NB4 (cell line): ENCODE measurements at regions not wholly inside any gene's neighbourhood (a gene's known extent, or its start where the extent isn't known, plus 50 kb on each side); places are given as distances from the start of the nearest gene placed in this dataset.

Experiments used
- DNase-seq: peaks from one replicate; pipeline ENCODE4 v3.0.0; 2010; ENCODE audit warnings: low read depth
- H3K4me3 ChIP-seq: one replicate; pipeline ENCODE4 v1.5.1; 2011; ENCODE audit warnings: mild to moderate bottlenecking, low read depth, low read length, moderate library complexity
- CTCF ChIP-seq: IDR thresholded peaks from one replicate; pipeline ENCODE4 v1.5.1; 2012; ENCODE audit warnings: low read depth, low read length
- MAX ChIP-seq: IDR thresholded peaks from 2 replicates; pipeline ENCODE4 v1.6.1; 2011; ENCODE audit warnings: low read depth, low read length
- MYC ChIP-seq: IDR thresholded peaks from 2 replicates; pipeline ENCODE4 v1.6.1; 2011; ENCODE audit warnings: low read depth, low read length
- POLR2A ChIP-seq: IDR thresholded peaks from 2 replicates; pipeline ENCODE4 v1.6.1; 2011; ENCODE audit warnings: mild to moderate bottlenecking; ENCODE audit not compliant: insufficient read length; ENCODE audit errors: extremely low read depth

- DNase-seq = no peak
- no peak overlapping the region for H3K4me3 ChIP-seq
- no peak for TF ChIP-seq POLR2A
- no peak for TF ChIP-seq MAX
- TF ChIP-seq CTCF = no peak
- no peak for TF ChIP-seq MYC
Measured at GRCh38 chr4:123891881-123892280, 495.3 kb downstream of the SPRY1 start.

GRCh38 chr4:123892368-123892976 is 495.9 kb downstream of the SPRY1 start:
- TF ChIP-seq MYC = no peak
- no peak for TF ChIP-seq MAX
- no peak for DNase-seq

GRCh38 chr4:123893011-123893981 is 496.7 kb downstream of the SPRY1 start:
- no peak for TF ChIP-seq MYC
- TF ChIP-seq POLR2A = no peak
- no peak for TF ChIP-seq CTCF
- TF ChIP-seq MAX = no peak
- no peak overlapping the region for H3K4me3 ChIP-seq
- DNase-seq = no peak

More at GRCh38 chr4:123892368-123892976, 495.9 kb downstream of the SPRY1 start:
- no peak overlapping the region for H3K4me3 ChIP-seq

GRCh38 chr4:123896446-123897071 is 500.0 kb downstream of the SPRY1 start:
- DNase-seq = no peak
- TF ChIP-seq MAX (no peak), CTCF (no peak), MYC (no peak), POLR2A (no peak)
- no peak overlapping the region for H3K4me3 ChIP-seq

GRCh38 chr4:123898946-123899666 is 502.5 kb downstream of the SPRY1 start:
- no peak for DNase-seq
- H3K4me3 ChIP-seq = no peak overlapping the region
- TF ChIP-seq CTCF = no peak
- TF ChIP-seq MYC = no peak
- no peak for TF ChIP-seq MAX
- TF ChIP-seq POLR2A = no peak

GRCh38 chr4:123904882-123905281 is 508.3 kb downstream of the SPRY1 start:
- DNase-seq = no peak
- TF ChIP-seq MYC = no peak
- TF ChIP-seq CTCF = no peak
- no peak for TF ChIP-seq MAX
- no peak for TF ChIP-seq POLR2A
- H3K4me3 ChIP-seq = no peak overlapping the region
